PC-3 (cell line): ENCODE measurements at regions not wholly inside any gene's neighbourhood (a gene's known extent, or its start where the extent isn't known, plus 50 kb on each side); places are given as distances from the start of the nearest gene placed in this dataset.

ENCODE experiments used
- ATAC-seq: fragments of 200-7000 bp; cut with Tn5 transposase; 2 replicates; pipeline ENCODE4 v1.9.1; 2020; ENCODE audit warnings: mild to moderate bottlenecking, moderate library complexity
- BruUV-seq: library from RNA; stranded (reverse); fragments of 400-500 nt; replicated peaks from 2 replicates; lab custom pipeline; 2021; lab: Mats Ljungman, UMichigan
- CTCF ChIA-PET: fragments of 300-600 bp; sonication (Branson Sonifier 250); formaldehyde crosslinking; loops from one replicate; lab custom pipeline; 2022; ENCODE audit warnings: antibody characterized with exemption; lab: Charles Lee
- POLR2A ChIA-PET: fragments of 300-600 bp; sonication (Branson Sonifier 250); formaldehyde crosslinking; loops from one replicate; lab custom pipeline; 2022; ENCODE audit warnings: antibody characterized with exemption; ENCODE audit not compliant: unreplicated experiment; lab: Charles Lee
- DNase-seq: peaks from one replicate; pipeline ENCODE4 v3.0.0-alpha.2; 2015
- H2AFZ ChIP-seq: fragments of 300-600 bp; sonication (generic); 2 replicates; pipeline ENCODE4 v1.6.0; 2016; ENCODE audit warnings: antibody characterized with exemption, low read length
- H3F3A ChIP-seq: fragments of 300-600 bp; sonication (generic); one replicate; pipeline ENCODE4 v1.6.0; 2017; ENCODE audit warnings: antibody characterized with exemption, low read length, control low read depth, mild to moderate bottlenecking; ENCODE audit not compliant: unreplicated experiment
- H3K27ac ChIP-seq: fragments of 300-600 bp; sonication (generic); 2 replicates; pipeline ENCODE4 v1.5.1; 2016; ENCODE audit warnings: mild to moderate bottlenecking, low read length
- H3K27me3 ChIP-seq: fragments of 300-600 bp; sonication (generic); 2 replicates; pipeline ENCODE4 v1.6.1; 2016; ENCODE audit warnings: low read length, mixed read lengths
- H3K36me3 ChIP-seq: fragments of 300-600 bp; sonication (generic); 2 replicates; pipeline ENCODE4 v1.6.1; 2016; ENCODE audit warnings: low read depth, mixed run types, low read length, mixed read lengths
- H3K4me1 ChIP-seq: fragments of 300-600 bp; sonication (generic); 2 replicates; pipeline ENCODE4 v1.5.1; 2016; ENCODE audit warnings: low read length; ENCODE audit not compliant: insufficient read depth
- H3K4me2 ChIP-seq: fragments of 300-600 bp; sonication (generic); 2 replicates; pipeline ENCODE4 v1.6.0; 2016; ENCODE audit warnings: low read length
- H3K4me3 ChIP-seq: fragments of 300-600 bp; sonication (generic); 2 replicates; pipeline ENCODE4 v1.5.1; 2016; ENCODE audit warnings: mild to moderate bottlenecking, low read length, mixed read lengths
- H3K79me2 ChIP-seq: fragments of 300-600 bp; sonication (generic); 2 replicates; pipeline ENCODE4 v1.6.1; 2017; ENCODE audit warnings: low read length, mixed read lengths
- H3K9ac ChIP-seq: fragments of 300-600 bp; sonication (generic); 2 replicates; pipeline ENCODE4 v1.6.0; 2016; ENCODE audit warnings: mild to moderate bottlenecking, low read length
- H3K9me2 ChIP-seq: fragments of 300-600 bp; sonication (generic); replicated peaks from 2 replicates; pipeline ENCODE4 v1.6.1; 2016; ENCODE audit warnings: mixed run types, low read length, mixed read lengths
- H3K9me3 ChIP-seq: fragments of 300-600 bp; sonication (generic); 2 replicates; pipeline ENCODE4 v1.6.1; 2016; ENCODE audit warnings: low read length, mixed read lengths
- H4K20me1 ChIP-seq: fragments of 300-600 bp; sonication (generic); 2 replicates; pipeline ENCODE4 v1.6.1; 2016; ENCODE audit warnings: low read length, mixed read lengths
- CTCF ChIP-seq: fragments of 300-600 bp; sonication (generic); conservative IDR thresholded peaks from 2 replicates; pipeline ENCODE4 v1.5.1; 2017; ENCODE audit warnings: antibody characterized with exemption, low read depth, mild to moderate bottlenecking, low read length
- EZH2 ChIP-seq: fragments of 300-600 bp; sonication (generic); IDR thresholded peaks from one replicate; pipeline ENCODE4 v1.6.1; 2017; ENCODE audit warnings: antibody characterized with exemption, mild to moderate bottlenecking, low read length; ENCODE audit not compliant: unreplicated experiment
- EZH2phosphoT487 ChIP-seq: fragments of 300-600 bp; sonication (generic); IDR thresholded peaks from 2 replicates; pipeline ENCODE4 v1.6.1; 2018; ENCODE audit warnings: mild to moderate bottlenecking, antibody characterized with exemption, low read length, borderline replicate concordance
- intact Hi-C: fragments of 100-400 bp; cut with micrococcal nuclease; formaldehyde crosslinking; loops from 2 replicates; pipeline ENCODE4 v1.9.0; 2023

- DNase-seq (no peak), ATAC-seq (no peak)
- no peak overlapping the region for H2AFZ ChIP-seq
- no peaks in the 10 kb centered on the region for H3K36me3 ChIP-seq
- no peak overlapping the region for H3K9ac ChIP-seq
- no peak overlapping the region for H3K4me2 ChIP-seq
- no TSS peak for BruUV-seq
- H3K27me3 ChIP-seq, result no peaks in the 10 kb centered on the region
- ChIA-PET CTCF (no interaction called here), POLR2A (no interaction called here)
- H3K9me2 ChIP-seq, result no peaks in the 10 kb centered on the region
- TF ChIP-seq EZH2 (no peak), CTCF (no peak)
- H3F3A ChIP-seq, result no peaks in the 10 kb centered on the region
- intact Hi-C loops, result no loop called here
- H3K9me3 ChIP-seq, result no peaks in the 10 kb centered on the region
- no peak overlapping the region for H3K27ac ChIP-seq
- peaks cover 15% of the 10 kb centered on the region for H3K4me1 ChIP-seq
- H4K20me1 ChIP-seq, result no peaks in the 10 kb centered on the region
- H3K4me3 ChIP-seq, result no peak overlapping the region
- no peaks in the 10 kb centered on the region for H3K79me2 ChIP-seq
Measured at GRCh38 chr7:46428295-46428694, 507.2 kb upstream of the IGFBP3 start.

GRCh38 chr7:46424934-46425333 is 503.9 kb upstream of the IGFBP3 start:
- no peak overlapping the region for H3K4me2 ChIP-seq
- no peak for ATAC-seq
- DNase-seq, result no peak
- H2AFZ ChIP-seq, result no peak overlapping the region
- no peaks in the 10 kb centered on the region for H3K9me3 ChIP-seq
- H3K4me1 ChIP-seq, result no peaks in the 10 kb centered on the region
- intact Hi-C loops, result no loop called here
- H3K79me2 ChIP-seq, result no peaks in the 10 kb centered on the region
- no peaks in the 10 kb centered on the region for H3K9me2 ChIP-seq
- H3K27me3 ChIP-seq, result no peaks in the 10 kb centered on the region
- TF ChIP-seq EZH2phosphoT487, result no peak
- H3K27ac ChIP-seq, result no peak overlapping the region
- H3K9ac ChIP-seq, result no peak overlapping the region
- H3F3A ChIP-seq, result no peaks in the 10 kb centered on the region
- H3K36me3 ChIP-seq, result no peaks in the 10 kb centered on the region
- POLR2A ChIA-PET, result no interaction called here
- H4K20me1 ChIP-seq, result no peaks in the 10 kb centered on the region
- CTCF ChIA-PET, result no interaction called here
- H3K4me3 ChIP-seq, result no peak overlapping the region
- BruUV-seq, result no TSS peak

GRCh38 chr7:46421441-46422230 is 500.6 kb upstream of the IGFBP3 start:
- H3K27ac ChIP-seq, result no peak overlapping the region
- no peaks in the 10 kb centered on the region for H3K9me2 ChIP-seq
- no peaks in the 10 kb centered on the region for H3K27me3 ChIP-seq
- H3K4me2 ChIP-seq, result no peak overlapping the region
- H3K9ac ChIP-seq, result no peak overlapping the region
- no peaks in the 10 kb centered on the region for H3K9me3 ChIP-seq
- POLR2A ChIA-PET, result no interaction called here
- CTCF ChIA-PET, result no interaction called here
- no peaks in the 10 kb centered on the region for H3K4me1 ChIP-seq
- no peaks in the 10 kb centered on the region for H4K20me1 ChIP-seq
- intact Hi-C loops, result no loop called here
- no peaks in the 10 kb centered on the region for H3K36me3 ChIP-seq
- TF ChIP-seq EZH2 (no peak), EZH2phosphoT487 (no peak), CTCF (no peak)
- H3K79me2 ChIP-seq, result no peaks in the 10 kb centered on the region
- no peak for DNase-seq
- 0 out of 2 replicates have a peak overlapping the region, but pooled peaks have one; percentile 25 for H2AFZ ChIP-seq
- H3F3A ChIP-seq, result no peaks in the 10 kb centered on the region
- no peak for ATAC-seq
- no peak overlapping the region for H3K4me3 ChIP-seq
- BruUV-seq, result no TSS peak
